GM21737 (cell line): ENCODE measurements at regions not wholly inside any gene's neighbourhood (a gene's known extent, or its start where the extent isn't known, plus 50 kb on each side); places are given as distances from the start of the nearest gene placed in this dataset.
"Not testable (repeated sequence)": the region's sequence is repeated elsewhere in the genome, so short reads cannot be mapped to it uniquely, and the experiment has no call there.

Experiments used
- ATAC-seq: cut with Tn5 transposase; IDR thresholded peaks from one replicate; pipeline ENCODE4 v1.9.1; 2021; ENCODE audit warnings: mild to moderate bottlenecking, moderate library complexity; ENCODE audit not compliant: unreplicated experiment

DNA sequence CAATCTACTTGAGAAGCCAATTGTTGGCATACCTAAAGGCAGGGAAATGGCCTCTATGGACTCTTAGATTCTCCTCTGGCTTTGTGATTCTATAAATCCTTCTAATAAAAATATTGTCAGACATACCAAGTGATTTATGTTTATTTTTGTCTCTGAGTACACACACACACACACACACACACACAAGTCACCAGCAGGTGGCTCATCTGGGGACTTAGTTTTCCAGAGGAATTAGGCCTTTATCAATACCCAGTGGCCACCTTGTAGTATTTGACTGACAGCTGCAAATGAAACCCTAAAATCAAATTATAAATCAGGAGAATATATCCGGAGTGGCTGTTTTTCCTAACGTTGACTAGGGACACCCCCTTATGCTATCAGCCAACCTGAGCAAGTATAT is 258.5 kb downstream of the BRINP2 start:
- no peak for ATAC-seq

DNA sequence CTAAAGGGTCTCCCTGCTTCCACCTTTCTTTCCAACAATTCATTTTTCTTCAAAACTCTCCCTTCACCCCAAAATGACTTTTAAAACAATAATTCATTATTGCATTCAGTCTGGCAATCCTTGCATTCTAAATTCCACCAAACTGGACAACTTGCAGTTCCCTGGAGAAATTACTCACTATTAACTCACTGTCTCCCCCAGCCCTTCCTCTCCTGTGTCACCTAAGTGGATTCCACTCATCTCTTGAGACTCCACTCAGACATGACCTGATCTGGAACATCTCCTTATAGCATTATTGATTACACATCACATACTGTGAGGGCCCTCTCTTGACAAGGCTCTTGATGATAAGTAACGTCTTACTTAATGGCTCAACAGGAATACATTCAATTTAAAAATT is 257.1 kb downstream of the BRINP2 start:
- no peak for ATAC-seq

- ATAC-seq: no peak
These were observed 255.7 kb downstream of the BRINP2 start for GRCh38 chr1:177426497-177426896.

DNA sequence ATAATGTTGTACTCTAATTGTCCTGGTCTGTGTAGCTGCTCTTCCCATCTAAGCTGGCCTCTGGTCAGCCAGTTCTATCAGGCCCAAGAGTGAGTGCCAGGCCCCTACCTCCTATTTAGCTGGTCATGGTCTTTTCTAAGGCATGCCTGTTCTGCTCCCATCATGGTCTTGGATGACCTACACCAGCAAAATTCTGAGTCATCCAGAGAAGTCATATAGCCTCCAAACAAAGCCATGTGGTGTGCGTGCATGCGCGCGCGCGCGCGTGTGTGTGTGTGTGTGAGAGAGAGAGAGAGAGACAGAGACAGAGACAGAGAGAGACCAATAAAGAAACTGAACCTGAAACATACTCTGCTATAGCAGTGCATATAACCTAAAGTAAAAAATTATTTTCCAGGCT is 254.4 kb downstream of the BRINP2 start:
- ATAC-seq: no peak

DNA sequence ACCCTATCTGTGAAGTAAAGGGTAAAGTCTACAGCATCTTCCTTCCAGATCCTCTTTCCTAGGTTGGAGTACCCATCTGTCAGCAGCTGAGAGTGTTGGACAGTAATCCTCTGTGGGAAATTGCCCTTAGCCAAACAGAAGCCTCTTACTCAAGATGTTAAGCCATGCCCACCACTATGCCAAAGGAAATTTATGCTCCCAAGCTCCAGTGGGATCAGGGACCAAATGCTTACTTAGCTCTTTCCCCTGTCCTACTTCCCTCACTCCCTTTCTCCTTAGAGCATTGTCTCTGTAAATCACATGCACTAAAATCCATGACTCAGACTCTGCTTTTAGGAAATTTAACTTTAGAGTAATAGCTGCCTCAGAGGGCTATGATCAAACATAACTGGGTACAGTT is 254.0 kb downstream of the BRINP2 start:
- no peak for ATAC-seq

DNA sequence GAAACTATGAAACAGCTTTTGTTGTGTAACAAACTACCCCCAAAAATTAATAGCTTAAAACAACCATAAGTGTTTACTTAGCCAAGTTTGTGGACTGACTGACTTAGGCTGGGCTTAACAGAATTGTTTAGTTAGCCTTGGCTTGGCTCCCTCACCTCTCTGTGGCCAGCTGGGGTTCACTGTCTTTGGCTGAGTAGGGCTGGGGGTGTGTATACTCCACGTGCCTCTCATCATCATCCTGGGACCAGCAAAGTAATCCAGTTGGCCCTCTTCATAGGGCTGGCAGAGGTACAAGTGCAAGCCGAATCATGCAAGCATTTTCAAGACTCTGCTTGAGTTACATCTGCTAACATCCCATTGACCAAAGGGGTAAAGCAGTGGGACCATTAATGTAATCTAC is 252.3 kb downstream of the BRINP2 start:
- ATAC-seq: no peak

DNA sequence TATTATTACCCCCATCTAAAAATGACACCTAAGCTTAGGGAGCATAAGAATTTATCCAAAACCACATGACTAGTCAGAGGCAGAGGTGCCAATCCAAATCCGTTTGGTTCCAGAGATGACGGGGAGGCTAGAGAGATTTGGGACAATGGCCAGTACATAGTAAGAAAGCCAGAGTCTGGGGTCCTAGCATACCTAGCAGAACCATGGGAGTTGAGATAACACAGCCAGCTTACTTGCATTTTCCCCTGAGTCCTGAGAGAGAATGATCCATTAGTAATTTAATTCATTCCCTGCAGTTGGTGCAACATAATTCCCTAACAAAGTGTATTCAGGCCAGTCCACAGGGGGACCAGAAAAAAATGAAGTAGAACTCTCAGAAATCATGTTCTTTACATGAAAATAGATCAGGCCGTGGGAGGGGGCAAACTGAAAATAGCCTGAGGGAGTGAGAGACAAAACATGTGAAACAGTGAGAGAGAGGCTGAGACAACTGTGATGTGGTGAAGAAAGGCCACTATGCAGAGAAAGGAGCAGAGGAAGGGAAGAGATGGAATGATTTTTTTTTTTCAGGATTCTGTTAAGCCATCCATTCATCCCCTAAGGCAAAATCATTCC is 243.3 kb downstream of the BRINP2 start:
- ATAC-seq: no peak

DNA sequence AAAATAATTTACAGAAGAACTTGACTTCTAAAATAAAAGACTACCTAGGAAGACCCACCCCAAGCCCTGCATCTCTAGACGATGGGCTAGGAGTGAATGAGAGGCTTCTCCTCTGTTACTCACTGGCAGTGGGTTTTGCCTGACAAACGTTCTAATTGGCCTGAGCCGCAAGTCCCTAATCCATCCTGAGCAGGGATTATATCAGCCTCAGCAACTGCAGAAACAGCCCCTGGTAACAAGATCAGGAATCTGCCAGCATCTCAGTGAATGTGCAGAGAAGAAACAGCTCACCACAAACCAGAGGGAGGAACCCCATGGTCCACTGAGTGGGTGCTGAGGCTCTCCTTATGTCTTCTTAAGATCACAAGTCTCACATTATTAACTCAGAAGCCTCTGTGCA is 240.6 kb downstream of the BRINP2 start:
- ATAC-seq: no peak

GRCh38 chr1:177410179-177410766 is 239.5 kb downstream of the BRINP2 start:
- ATAC-seq: no peak

- not testable (repeated sequence) for ATAC-seq
These were observed 235.6 kb downstream of the BRINP2 start for GRCh38 chr1:177406323-177406722.

DNA sequence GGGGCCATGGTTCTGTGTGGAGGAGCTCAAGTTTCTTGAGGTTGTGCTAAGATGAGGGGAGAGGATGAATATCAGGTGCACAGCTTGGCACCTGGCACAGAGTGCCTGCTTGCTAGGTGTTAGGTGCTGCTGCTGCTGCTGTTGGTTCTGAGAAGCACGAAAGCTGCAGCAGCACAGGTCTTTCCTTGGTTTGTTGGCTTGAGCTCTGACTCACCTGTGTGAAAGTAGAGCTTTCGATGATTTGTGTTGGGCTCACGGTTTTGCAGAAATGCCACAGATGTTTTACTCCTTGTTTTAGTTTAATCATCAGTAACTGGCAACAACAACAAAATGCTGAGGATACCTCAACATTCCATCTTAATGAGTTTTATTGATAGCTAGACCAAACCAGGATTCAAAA is 221.6 kb downstream of the BRINP2 start:
- ATAC-seq: no peak

- ATAC-seq: no peak
These were observed 215.3 kb downstream of the BRINP2 start for GRCh38 chr1:177385760-177386698.

GRCh38 chr1:177384461-177384860 is 213.7 kb downstream of the BRINP2 start:
- ATAC-seq: no peak

- no peak for ATAC-seq
These were observed 213.0 kb downstream of the BRINP2 start for GRCh38 chr1:177383715-177384114.

DNA sequence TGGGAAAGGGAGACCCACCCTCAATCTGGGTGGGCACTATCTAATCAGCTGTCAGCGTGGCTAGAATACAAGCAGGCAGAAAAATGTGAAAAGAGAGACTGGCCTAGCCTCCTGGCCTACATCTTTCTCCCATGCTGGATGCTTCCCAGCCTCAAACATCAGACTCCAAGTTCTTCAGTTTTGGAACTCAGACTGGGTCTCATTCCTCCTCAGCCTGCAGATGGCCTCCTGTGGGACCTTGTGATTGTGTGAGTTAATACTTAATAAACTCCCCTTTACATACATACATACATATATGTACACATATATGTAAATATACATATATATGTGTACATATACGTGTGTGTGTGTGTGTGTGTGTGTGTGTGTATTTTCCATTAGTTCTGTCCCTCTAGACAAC is 207.1 kb downstream of the BRINP2 start:
- no peak for ATAC-seq

- no peak for ATAC-seq
These were observed 197.5 kb downstream of the BRINP2 start for GRCh38 chr1:177368255-177368654.

- no peak for ATAC-seq
These were observed 195.3 kb downstream of the BRINP2 start for GRCh38 chr1:177366091-177366490.

- ATAC-seq: no peak
These were observed 190.0 kb downstream of the BRINP2 start for GRCh38 chr1:177360791-177361190.

DNA sequence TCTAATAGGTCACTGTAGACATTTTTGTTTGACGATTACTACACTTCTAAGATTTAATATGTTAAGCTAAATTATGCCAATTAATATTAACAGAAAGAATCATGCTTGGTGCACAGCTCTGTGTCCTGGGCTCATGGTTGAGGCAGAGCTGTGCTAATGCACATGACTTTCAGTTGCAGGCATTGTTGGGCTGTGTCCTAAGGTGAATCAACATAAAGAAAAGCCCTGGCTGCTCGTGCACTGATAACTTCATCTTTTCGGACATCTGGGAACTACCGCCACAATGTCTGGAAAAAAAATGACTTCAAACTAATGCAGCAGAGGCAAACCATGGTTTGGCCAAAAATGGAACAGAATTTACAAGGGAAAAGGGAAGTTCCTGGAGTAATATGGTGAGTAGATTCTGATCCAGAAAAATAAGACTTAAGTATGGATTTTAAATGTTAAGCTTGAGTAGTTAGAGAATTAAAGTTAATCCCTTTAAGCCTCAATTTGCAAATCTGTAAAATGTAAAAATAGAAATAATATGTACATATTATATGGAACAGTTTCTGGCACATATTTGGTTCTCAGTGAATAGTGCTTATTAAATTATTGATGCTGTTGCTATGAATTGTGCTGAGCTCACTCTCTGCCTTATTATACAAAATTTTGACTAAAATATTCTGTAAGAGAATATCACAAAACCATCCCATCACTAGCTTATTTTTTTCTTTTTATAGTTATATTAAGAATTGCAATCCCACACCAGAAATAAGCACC is 186.1 kb downstream of the BRINP2 start:
- ATAC-seq: no peak

DNA sequence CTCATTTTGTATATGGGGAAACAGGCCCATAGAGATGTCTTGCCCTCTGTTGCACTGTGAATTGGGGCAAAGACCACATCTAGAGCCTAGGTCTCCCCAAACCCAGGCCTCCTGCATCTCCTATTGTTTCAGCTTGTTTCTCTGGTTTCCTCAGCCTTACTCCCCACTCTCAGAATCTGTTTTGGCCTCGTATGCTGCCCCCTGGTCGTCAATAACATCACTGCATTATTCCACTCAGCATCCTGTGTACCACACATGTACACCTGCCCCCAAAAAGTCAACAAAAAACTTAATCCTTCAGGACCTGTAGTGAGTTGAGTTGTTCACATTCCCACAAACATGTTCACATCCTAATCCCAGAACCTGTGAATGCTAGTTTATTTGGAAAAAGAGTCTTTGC is 184.8 kb downstream of the BRINP2 start:
- ATAC-seq: no peak

- ATAC-seq: no peak
These were observed 183.5 kb downstream of the BRINP2 start for GRCh38 chr1:177354247-177354646.
